NCI-H128 (cell line): ENCODE measurements at regions not wholly inside any gene's neighbourhood (a gene's known extent, or its start where the extent isn't known, plus 50 kb on each side); places are given as distances from the start of the nearest gene placed in this dataset.

Experiments
- DNase-seq: peaks from one replicate; lab custom pipeline; 2025; ENCODE audit not compliant: unreplicated experiment; lab: John Stamatoyannopoulos, UW

DNA sequence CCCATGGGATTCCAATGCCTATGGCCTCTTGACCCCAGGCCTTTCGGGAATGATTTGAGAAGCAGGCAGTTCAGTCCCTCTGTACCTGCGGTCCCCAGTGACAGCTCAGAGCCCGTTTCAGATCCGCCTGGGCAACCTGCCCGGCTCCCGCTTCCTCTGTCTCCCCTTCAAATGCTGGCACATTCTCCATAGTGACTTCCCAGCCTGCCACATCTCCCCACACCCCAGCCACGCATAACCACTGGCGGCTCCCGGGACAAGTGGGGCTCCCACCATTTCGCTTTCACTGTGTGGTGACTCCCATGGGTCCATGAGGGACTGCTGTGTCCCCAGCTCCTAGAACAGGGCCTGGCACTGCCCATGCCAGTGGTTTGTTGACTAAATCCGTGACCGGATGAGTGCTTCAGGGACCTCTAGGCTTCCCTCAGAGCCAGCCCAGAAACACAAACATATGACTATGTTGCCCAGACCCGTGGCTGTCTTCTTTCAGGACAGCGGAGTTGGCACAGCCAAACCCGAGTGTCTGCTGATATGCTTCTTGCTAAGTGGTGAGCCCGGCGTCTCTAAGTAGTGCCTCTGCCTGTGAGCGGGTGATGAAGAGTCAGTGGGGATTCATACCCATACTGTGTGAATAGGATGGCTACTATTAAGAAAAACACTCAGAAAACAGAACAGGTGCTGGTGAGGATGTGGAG is 91.2 kb downstream of the GLI2 start:
- DNase-seq = no peak

DNA sequence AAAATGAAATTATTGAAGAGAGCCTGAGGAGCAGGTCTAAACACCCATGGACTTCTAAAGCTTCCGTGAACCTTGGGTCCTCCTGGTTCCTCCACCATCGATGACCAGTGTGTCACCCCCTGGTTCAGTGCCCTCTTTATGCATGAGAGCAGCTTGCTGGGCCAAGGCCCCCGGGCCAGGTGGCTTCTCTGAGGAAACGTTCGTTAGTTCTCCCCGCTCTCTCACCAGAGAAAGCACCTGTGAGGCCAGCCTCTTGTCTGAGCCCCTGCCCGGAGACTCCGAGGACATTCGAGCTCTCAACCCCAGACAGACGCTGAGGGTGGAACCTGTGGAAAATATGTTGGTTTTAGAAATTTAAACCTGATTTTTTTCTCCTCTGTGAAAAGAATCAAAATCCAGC is 92.4 kb downstream of the GLI2 start:
- no peak for DNase-seq

- no peak for DNase-seq
Measured at GRCh38 chr2:120828829-120829632, 93.4 kb downstream of the GLI2 start.

- no peak for DNase-seq
Measured at GRCh38 chr2:120829633-120830025, 94.0 kb downstream of the GLI2 start.

- no peak for DNase-seq
Measured at GRCh38 chr2:120830096-120830830, 94.6 kb downstream of the GLI2 start.

DNA sequence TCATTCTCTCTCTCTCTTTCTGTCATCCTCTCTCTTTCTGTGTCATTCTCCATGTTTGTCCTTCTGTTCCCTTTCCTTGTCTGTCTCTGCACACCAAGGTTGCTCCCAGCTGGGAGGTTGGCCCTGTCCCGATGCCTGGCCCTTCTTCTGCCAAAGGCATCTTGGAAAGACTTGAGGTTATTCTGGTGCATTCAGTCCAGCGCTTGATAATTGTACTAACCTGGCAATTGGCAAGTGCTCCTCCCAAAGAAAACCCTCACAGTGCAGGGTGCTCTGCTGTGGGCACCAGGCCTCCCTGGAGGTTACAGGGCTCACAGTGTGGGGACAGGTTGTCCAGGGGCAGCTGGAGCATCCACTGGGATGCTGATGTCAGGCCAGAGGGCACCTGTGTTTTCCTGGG is 95.4 kb downstream of the GLI2 start:
- no peak for DNase-seq

- DNase-seq = no peak
Measured at GRCh38 chr2:120831891-120832290, 96.2 kb downstream of the GLI2 start.

- DNase-seq = no peak
Measured at GRCh38 chr2:120832296-120833070, 96.8 kb downstream of the GLI2 start.

GRCh38 chr2:120833127-120833675 is 97.5 kb downstream of the GLI2 start:
- no peak for DNase-seq

- no peak for DNase-seq
Measured at GRCh38 chr2:120834206-120834605, 98.5 kb downstream of the GLI2 start.

DNA sequence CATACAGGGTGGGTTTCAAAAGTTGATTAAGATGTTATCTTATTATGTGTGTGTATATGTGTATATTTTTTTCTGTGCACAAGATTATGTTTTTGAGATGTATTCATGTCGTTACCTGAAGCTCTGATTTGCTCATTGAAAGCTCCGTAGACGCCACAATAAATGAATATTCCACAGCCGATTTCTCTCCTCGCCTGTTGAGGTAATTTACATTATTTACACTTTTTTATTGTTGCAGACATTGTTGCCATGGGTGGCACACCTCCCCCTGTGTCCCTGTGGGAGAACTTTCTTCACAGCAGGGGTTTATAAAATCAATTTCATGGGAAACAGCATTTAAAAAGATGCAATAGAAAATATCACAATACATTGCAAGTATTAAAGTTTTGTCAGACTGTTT is 100.6 kb downstream of the GLI2 start:
- DNase-seq = no peak

DNA sequence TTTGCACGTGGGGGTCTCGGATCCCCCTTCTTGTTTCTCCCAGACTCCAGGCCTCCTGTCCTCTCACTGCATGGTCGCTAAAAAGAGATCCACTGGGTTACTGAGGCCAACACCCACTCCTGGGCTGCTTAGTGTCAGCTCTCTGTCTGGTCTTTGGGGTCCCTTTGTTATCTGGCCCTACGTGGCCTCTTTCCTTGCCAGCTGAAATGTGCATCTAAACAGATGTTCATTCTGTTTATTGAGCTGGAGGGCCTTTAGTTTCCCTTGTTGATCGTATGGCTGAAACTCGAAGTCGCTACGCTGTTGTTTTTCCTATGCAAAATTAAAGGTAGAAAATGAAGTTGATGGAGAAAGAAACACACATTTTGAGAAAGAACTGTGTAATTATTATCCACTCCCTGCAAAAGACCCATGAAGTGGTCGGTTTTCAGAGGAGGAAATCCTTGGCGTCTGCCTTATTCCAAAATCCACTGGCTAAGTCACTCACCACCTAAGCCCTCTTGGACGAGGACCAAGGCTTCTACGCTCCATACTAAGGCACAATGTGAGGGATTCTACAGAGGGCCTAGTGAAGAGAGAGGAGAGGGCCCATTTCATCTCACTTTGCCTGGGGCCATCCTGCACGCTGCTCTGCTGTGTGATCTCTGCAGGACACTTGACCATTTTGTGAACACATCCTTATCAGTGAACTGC is 105.3 kb downstream of the GLI2 start:
- DNase-seq = no peak

- no peak for DNase-seq
Measured at GRCh38 chr2:120842456-120843439, 107.1 kb downstream of the GLI2 start.

DNA sequence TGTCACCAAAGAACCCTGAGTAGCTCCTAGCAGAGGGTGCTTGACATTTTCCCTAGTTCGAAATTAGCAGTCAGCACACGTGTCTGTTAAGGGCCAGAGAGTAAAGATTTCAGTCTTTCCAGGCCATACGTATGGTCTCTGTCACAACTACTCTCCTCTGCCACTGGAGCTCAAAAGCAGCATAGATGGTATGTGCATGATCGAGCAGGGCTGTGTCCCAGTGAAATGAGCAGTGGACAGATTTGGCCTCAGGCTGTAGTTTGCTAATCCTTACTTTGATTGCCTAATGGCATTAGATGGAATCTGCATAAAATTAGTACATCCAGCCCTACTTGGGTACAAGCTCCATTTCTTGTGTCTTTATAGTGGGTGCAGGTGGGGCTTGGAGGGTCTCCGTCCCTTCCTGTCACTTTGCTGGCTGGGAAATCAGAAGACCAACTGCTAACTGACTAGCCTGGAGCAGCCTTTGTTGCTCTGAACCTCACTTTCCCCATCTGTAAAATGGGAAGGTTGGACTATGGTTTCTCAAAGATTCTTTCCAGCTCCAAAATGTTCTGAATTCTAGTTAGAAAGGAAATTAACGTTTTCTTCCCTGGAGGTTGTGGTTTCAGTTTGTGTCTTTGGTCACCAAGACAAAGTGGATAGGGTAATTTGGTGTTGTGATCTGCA is 108.5 kb downstream of the GLI2 start:
- no peak for DNase-seq

DNA sequence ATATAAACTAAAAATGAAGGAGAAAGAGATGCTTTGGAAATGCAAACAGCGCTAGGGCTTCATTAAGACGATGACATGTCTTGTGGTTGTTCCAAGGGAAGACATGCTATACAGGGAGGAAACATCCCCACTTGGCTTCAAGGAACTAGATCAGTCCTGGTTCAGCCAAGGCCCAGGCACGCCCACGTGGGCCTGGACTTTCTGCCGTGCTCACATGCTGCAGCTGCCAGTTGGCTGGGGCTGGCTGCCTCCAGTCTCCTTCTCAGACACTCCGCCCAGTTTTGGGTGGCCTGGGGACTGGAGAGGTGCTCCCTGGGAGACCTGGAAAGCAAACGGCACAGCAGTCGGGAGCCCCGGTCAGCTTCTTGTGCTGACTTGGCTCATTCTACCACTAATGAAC is 109.6 kb downstream of the GLI2 start:
- no peak for DNase-seq

- DNase-seq = no peak
Measured at GRCh38 chr2:120846406-120847095, 110.9 kb downstream of the GLI2 start.

DNA sequence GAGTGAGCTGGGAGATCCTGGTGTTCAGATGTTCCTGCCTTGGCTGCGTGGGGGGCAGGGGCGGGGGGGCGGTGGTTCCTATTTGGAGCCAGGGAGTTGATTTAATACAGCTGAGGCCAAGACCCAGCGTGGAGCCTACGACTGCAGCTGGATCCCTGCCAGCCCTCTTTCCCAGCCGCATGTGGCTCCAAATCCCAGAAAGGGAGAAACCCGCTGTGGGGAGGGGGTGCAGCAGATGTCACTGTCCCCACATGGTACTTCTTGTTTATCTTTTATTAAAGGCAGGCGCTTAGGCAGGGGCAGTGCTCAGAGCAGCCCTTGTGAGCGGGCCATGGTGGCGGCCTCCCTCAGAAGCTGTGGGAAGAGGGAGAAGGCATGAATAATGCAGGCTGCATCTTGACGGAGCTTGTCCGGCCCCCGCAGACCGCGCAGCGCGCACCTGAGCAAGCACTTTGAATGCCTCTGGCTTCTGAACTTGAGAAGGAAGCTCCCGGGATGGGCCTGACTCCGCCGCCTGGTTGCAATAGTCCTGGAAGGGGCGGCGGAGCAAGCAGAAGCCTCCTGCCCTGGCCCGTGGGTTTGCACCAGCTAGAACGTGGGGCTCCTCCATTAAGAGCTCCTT is 112.1 kb downstream of the GLI2 start:
- DNase-seq = no peak

DNA sequence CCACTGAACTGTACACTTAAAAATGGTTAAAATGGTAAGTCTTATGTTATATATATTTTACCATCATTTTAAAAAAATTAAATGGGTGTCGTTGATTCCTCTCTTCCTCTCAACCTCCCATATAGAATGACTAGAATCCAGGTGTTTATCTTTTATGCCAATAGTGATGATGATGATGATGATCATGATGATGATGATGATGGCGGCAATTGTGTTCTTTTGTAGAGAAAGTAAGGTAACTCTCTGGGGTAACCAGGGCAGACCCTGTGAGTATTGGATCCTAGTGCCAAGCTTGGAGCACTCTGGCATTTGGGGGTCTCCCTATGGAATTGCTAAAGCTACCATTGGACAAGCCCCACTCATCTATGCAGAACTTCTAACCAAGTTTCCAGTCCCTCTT is 113.6 kb downstream of the GLI2 start:
- DNase-seq = no peak
